H1 (cell line): ENCODE measurements at regions not wholly inside any gene's neighbourhood (a gene's known extent, or its start where the extent isn't known, plus 50 kb on each side); places are given as distances from the start of the nearest gene placed in this dataset.

ENCODE experiments used
- ASH2L ChIP-seq: fragments of 200-600, 300-600 bp; sonication (generic); IDR thresholded peaks from one replicate; pipeline ENCODE4 v1.7.1; 2017; ENCODE audit warnings: low read length
- BACH1 ChIP-seq: IDR thresholded peaks from 2 replicates; pipeline ENCODE4 v1.6.1; 2012; ENCODE audit warnings: low read length, improper control_type of control experiment
- BRCA1 ChIP-seq: IDR thresholded peaks from 2 replicates; pipeline ENCODE4 v1.6.1; 2012; ENCODE audit warnings: low read depth, low read length, improper control_type of control experiment
- CHD7 ChIP-seq: fragments of 300-600 bp; sonication (generic); IDR thresholded peaks from 2 replicates; pipeline ENCODE4 v1.7.1; 2012; ENCODE audit warnings: low read length, moderate library complexity, mild to moderate bottlenecking, inconsistent platforms; ENCODE audit not compliant: insufficient replicate concordance
- EGR1 ChIP-seq: IDR thresholded peaks from 2 replicates; pipeline ENCODE4 v1.6.1; 2011; ENCODE audit warnings: low read depth, low read length, borderline replicate concordance
- EP300 ChIP-seq, 2 experiments: IDR thresholded peaks; 1 replicate in 1 of 2; 2 replicates in 1 of 2; pipeline ENCODE4 v1.6.1; 2011 to 2012; ENCODE audit warnings: low read depth in 2 of 2, low read length in 2 of 2, mild to moderate bottlenecking in 2 of 2, borderline replicate concordance in 1 of 2, inconsistent platforms in 1 of 2, moderate library complexity in 1 of 2
- JUN ChIP-seq: IDR thresholded peaks from 2 replicates; pipeline ENCODE4 v1.6.1; 2011; ENCODE audit warnings: low read depth, mild to moderate bottlenecking, improper control_type of control experiment, low read length
- PHF8 ChIP-seq: fragments of 200-600 bp; sonication (generic); conservative IDR thresholded peaks from 2 replicates; pipeline ENCODE4 v1.7.1; 2012; ENCODE audit warnings: low read depth, mild to moderate bottlenecking, inconsistent platforms, low read length, moderate library complexity
- RBBP5 ChIP-seq: IDR thresholded peaks from 2 replicates; pipeline ENCODE4 v1.7.1; 2012; ENCODE audit warnings: low read depth, mild to moderate bottlenecking, inconsistent platforms, low read length, moderate library complexity, borderline replicate concordance
- RNF2 ChIP-seq: fragments of 200-900, 300-1000 bp; sonication (generic); IDR thresholded peaks from 2 replicates; pipeline ENCODE4 v1.7.1; 2016; ENCODE audit warnings: borderline replicate concordance, low read depth, mild to moderate bottlenecking, antibody characterized with exemption, low read length; ENCODE audit not compliant: poor library complexity, severe bottlenecking; ENCODE audit errors: missing control alignments
- SIRT6 ChIP-seq: IDR thresholded peaks from one replicate; pipeline ENCODE4 v1.7.1; 2012; ENCODE audit warnings: low read length, inconsistent platforms
- SIX5 ChIP-seq: IDR thresholded peaks from 2 replicates; pipeline ENCODE4 v1.6.1; 2011; ENCODE audit warnings: mild to moderate bottlenecking, low read depth, low read length
- TCF12 ChIP-seq: IDR thresholded peaks from 2 replicates; pipeline ENCODE4 v1.6.1; 2011; ENCODE audit warnings: low read depth, mild to moderate bottlenecking, low read length

- TF ChIP-seq CHD7 (no peak), EGR1 (no peak), BRCA1 (no peak), RBBP5 (no peak), JUN (no peak), EP300 (IDR thresholded peaks at IDR 0.05; ENCODE audit: borderline replicate concordance in 1 of 2, low read depth in 2 of 2, low read length in 2 of 2) (no peak), ASH2L (no peak), RNF2 (no peak), BACH1 (no peak), PHF8 (no peak), SIX5 (no peak), SIRT6 (no peak), TCF12 (no peak)
Measured at GRCh38 chr6:21323577-21323976, 270.0 kb upstream of the SOX4 start (continued).
